ENCODE measurements at regions not wholly inside any gene's neighbourhood (a gene's known extent, or its start where the extent isn't known, plus 50 kb on each side); places are given as distances from the start of the nearest gene placed in this dataset.

DNA sequence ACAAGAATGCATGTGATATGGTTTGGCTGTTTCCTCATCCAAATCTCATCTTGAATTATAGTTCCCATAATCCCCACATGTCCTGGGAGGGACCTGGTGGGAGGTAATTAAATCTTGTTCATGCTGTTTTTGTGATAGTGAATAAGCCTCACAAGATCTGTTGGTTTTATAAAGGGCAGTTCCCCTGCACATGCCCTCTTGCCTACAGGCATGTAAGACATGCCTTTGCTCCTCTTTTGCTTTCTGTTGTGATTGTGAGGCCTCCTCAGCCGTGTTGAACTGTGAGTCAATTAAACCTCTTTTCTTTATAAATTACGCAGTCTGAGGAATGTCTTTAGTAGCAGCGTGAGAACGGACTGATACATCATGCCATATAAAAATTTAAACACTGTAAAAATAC lies 1537.0 kb downstream of the OTOL1 start:
- H3K9ac ChIP-seq (ENCODE audit: insufficient read depth in 1 of 2, low read depth in 2 of 2, low read length in 2 of 2), result no peak overlapping the region
- in situ Hi-C loops (cut with MboI), result no loop called here
- H3K4me1 ChIP-seq (replicated peaks in 1 of 2; ENCODE audit: control insufficient read depth in 2 of 2, insufficient read depth in 2 of 2, low read length in 2 of 2), result no peaks in the 10 kb centered on the region
- BruUV-seq (replicated peaks), result no TSS peak
- H3K4me2 ChIP-seq (ENCODE audit: insufficient read depth, low read length), result no peak overlapping the region
- ATAC-seq (no peak), DNase-seq (ENCODE audit: extremely low read depth in 1 of 4, low spot score in 3 of 4) (no peak), FAIRE-seq (no peak)
- no peaks in the 10 kb centered on the region for H3K27me3 ChIP-seq (ENCODE audit: control insufficient read depth in 2 of 2, insufficient read depth in 2 of 2, low read length in 2 of 2)
- no peak overlapping the region for H2AFZ ChIP-seq (ENCODE audit: low read depth, low read length)
- TF ChIP-seq, protein P1, sequence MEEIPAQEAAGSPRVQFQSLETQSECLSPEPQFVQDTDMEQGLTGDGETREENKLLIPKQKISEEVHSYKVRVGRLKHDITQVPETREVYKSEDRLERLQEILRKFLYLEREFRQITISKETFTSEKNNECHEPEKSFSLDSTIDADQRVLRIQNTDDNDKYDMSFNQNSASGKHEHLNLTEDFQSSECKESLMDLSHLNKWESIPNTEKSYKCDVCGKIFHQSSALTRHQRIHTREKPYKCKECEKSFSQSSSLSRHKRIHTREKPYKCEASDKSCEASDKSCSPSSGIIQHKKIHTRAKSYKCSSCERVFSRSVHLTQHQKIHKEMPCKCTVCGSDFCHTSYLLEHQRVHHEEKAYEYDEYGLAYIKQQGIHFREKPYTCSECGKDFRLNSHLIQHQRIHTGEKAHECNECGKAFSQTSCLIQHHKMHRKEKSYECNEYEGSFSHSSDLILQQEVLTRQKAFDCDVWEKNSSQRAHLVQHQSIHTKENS (CRISPR knock-in tag; IDR thresholded peaks at IDR 0.05), result no peak
- TF ChIP-seq MCM7 (IDR thresholded peaks at IDR 0.05), result no peak
- no peak for TF ChIP-seq TFAM (CRISPR knock-in tag; conservative IDR thresholded peaks at IDR 0.05)
- TF ChIP-seq, protein P2, sequence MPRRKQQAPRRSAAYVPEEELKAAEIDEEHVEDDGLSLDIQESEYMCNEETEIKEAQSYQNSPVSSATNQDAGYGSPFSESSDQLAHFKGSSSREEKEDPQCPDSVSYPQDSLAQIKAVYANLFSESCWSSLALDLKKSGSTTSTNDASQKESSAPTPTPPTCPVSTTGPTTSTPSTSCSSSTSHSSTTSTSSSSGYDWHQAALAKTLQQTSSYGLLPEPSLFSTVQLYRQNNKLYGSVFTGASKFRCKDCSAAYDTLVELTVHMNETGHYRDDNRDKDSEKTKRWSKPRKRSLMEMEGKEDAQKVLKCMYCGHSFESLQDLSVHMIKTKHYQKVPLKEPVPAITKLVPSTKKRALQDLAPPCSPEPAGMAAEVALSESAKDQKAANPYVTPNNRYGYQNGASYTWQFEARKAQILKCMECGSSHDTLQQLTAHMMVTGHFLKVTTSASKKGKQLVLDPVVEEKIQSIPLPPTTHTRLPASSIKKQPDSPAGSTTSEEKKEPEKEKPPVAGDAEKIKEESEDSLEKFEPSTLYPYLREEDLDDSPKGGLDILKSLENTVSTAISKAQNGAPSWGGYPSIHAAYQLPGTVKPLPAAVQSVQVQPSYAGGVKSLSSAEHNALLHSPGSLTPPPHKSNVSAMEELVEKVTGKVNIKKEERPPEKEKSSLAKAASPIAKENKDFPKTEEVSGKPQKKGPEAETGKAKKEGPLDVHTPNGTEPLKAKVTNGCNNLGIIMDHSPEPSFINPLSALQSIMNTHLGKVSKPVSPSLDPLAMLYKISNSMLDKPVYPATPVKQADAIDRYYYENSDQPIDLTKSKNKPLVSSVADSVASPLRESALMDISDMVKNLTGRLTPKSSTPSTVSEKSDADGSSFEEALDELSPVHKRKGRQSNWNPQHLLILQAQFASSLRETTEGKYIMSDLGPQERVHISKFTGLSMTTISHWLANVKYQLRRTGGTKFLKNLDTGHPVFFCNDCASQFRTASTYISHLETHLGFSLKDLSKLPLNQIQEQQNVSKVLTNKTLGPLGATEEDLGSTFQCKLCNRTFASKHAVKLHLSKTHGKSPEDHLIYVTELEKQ (CRISPR knock-in tag; IDR thresholded peaks at IDR 0.05), result no peak
- no peak for TF ChIP-seq ZFP30 (CRISPR knock-in tag; IDR thresholded peaks at IDR 0.05; ENCODE audit: borderline replicate concordance)
- no peaks in the 10 kb centered on the region for H3K79me2 ChIP-seq (ENCODE audit: control insufficient read depth, insufficient read depth, low read length)
- H3K4me3 ChIP-seq, result no peak overlapping the region
- H3K27ac ChIP-seq (ENCODE audit: extremely low read depth, low read depth, low read length), result no peak overlapping the region
- H3K9me1 ChIP-seq (ENCODE audit: control insufficient read depth, insufficient read depth, low read length), result no peaks in the 10 kb centered on the region
- no peaks in the 10 kb centered on the region for H3K9me3 ChIP-seq (replicated peaks; ENCODE audit: control insufficient read depth, insufficient read depth, low read depth, low read length)
- 0% methylated on average over 4 of the region's 4 CpGs for WGBS (ENCODE audit: insufficient coverage, low coverage, missing lambda C conversion rate)
- no peaks in the 10 kb centered on the region for H3K36me3 ChIP-seq (ENCODE audit: control insufficient read depth, insufficient read depth, low read length)
- CTCF ChIA-PET (ENCODE audit: low intra/inter-chr PET ratio), result interaction anchor here (0.6 kb wide), 1 partner anchor 41 kb away, joined by 3 read pairs; no protein-coding TSS in a partner anchor
- no peaks in the 10 kb centered on the region for H4K20me1 ChIP-seq (replicated peaks; ENCODE audit: control insufficient read depth, insufficient read depth, low read length)
- intact Hi-C loops (cut with micrococcal nuclease), result no loop called here
- POLR2A ChIA-PET, result no interaction called here
